Ovary (tissue), 3 donors: ENCODE measurements at regions not wholly inside any gene's neighbourhood (a gene's known extent, or its start where the extent isn't known, plus 50 kb on each side); places are given as distances from the start of the nearest gene placed in this dataset.

ENCODE experiments used
- POLR2A ChIP-seq: fragments of 450-650 bp; IDR thresholded peaks from one replicate; pipeline ENCODE4 v1.6.1; 2017; ENCODE audit warnings: antibody characterized with exemption, mild to moderate bottlenecking, moderate library complexity
- TF ChIP-seq, protein P1 (sequence below), 3 donors: fragments of 450-650 bp in 2 of 3; fragments of 200-600 bp in 1 of 3; IDR thresholded peaks; one replicate each; pipeline versions ENCODE4 v1.5.1 to v1.8.0; 2016 to 2022; ENCODE audit warnings: antibody characterized with exemption in 3 of 3, mild to moderate bottlenecking in 1 of 3
- donor health status: DM: no; HTN: no; CAD: no.

DNA sequence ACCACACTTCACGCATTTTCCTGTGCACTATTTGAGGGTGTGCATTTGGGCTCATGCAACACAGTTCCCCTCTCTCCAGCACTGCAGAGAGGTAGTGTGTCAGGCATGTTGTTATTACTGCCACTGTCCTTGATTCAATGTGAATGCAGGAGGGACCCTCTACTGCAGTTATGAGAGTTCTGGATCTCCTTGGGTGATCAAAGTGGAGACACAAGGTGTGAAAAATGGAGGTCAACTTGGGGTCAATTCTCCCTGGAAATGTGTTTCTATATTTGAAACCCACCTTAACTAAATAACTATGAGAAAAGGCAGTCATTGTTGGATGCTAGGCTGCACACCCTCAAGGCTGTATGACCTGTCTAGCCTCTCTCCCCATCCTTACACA, 73.9 kb upstream of the FAM171A1 start:
- TF ChIP-seq, protein P1, sequence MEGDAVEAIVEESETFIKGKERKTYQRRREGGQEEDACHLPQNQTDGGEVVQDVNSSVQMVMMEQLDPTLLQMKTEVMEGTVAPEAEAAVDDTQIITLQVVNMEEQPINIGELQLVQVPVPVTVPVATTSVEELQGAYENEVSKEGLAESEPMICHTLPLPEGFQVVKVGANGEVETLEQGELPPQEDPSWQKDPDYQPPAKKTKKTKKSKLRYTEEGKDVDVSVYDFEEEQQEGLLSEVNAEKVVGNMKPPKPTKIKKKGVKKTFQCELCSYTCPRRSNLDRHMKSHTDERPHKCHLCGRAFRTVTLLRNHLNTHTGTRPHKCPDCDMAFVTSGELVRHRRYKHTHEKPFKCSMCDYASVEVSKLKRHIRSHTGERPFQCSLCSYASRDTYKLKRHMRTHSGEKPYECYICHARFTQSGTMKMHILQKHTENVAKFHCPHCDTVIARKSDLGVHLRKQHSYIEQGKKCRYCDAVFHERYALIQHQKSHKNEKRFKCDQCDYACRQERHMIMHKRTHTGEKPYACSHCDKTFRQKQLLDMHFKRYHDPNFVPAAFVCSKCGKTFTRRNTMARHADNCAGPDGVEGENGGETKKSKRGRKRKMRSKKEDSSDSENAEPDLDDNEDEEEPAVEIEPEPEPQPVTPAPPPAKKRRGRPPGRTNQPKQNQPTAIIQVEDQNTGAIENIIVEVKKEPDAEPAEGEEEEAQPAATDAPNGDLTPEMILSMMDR (IDR thresholded peaks at IDR 0.05), result no peak
- TF ChIP-seq POLR2A, result no peak
